HG03280 (cell line): ENCODE measurements at regions not wholly inside any gene's neighbourhood (a gene's known extent, or its start where the extent isn't known, plus 50 kb on each side); places are given as distances from the start of the nearest gene placed in this dataset.

Experiments
- ATAC-seq: cut with Tn5 transposase; IDR thresholded peaks from one replicate; pipeline ENCODE4 v1.9.1; 2021; ENCODE audit warnings: mild to moderate bottlenecking, moderate library complexity; ENCODE audit not compliant: unreplicated experiment

- no peak for ATAC-seq
Measured at GRCh38 chr12:59087691-59088090, 167.4 kb upstream of the LRIG3 start.

DNA sequence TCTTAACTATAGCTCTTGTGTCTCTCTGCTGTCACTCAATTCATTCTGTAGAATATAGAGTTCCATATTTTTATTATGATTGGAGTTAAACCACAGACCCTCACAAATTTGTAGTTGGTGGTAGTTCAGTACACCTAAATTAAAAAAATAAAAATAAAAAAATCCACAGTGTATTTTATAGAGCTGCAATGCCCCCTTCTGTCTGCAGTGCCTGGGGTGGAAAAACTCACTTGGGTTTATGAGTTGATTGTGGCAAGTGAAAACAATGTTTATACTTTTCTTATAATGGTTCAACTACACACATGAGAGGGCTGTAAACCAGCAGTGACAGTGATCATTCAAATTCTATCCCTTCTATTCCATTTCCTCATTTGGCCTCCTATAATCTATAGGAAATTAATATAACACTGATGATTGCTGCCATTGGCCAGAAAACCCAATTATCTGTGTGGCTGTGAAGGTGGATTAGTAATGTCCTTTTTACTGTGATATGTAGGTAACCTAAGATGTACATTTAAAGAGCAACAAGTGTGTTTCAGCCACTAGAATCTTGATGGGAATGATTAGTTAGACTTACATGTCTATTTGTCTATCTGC lies 166.9 kb upstream of the LRIG3 start:
- no peak for ATAC-seq

GRCh38 chr12:59086126-59086525 lies 165.8 kb upstream of the LRIG3 start:
- ATAC-seq, result no peak

GRCh38 chr12:59085690-59086089 lies 165.4 kb upstream of the LRIG3 start:
- ATAC-seq, result no peak

- ATAC-seq, result no peak
Measured at GRCh38 chr12:59084511-59085375, 164.4 kb upstream of the LRIG3 start.

- ATAC-seq, result no peak
Measured at GRCh38 chr12:59082952-59083351, 162.6 kb upstream of the LRIG3 start.

DNA sequence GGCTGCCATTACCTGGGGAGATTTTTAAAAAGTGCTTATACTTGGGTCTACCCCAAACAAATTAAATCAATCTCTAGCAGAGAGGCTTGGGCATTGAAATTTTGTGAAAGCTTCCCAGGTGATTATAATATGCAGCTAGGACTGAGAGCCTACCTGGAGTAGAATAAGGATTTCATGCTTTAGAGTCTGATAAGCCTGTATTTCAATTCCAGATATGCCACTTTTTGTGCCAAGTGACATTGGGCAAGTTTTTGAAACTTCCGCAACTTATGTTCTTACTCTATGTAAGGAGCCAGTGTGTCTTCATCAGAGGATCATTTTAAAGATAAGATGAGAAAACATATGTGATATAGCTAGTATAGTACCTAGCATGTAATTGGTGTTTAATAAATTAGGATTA lies 159.8 kb upstream of the LRIG3 start:
- ATAC-seq, result no peak

- no peak for ATAC-seq
Measured at GRCh38 chr12:59079472-59079871, 159.2 kb upstream of the LRIG3 start.

DNA sequence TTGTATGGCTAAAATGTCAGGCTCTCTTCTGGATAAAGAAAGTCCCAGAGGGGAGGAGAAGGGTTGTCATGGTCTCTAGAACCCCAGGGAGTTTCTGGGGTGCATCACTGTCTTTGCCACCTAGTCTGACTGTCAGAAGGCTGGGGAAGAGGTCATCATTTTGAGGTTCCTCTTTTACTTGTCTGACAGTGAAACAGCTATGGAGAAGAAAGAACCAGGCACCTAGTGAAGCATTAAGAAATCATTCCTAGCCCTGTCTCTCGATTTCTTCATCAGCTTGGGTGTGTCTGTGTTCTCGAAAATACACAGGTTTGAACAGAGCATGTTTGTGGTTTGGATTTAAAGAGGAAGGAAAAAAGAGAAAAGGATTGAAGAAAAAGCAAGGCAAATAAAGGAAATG lies 158.7 kb upstream of the LRIG3 start:
- ATAC-seq, result no peak

DNA sequence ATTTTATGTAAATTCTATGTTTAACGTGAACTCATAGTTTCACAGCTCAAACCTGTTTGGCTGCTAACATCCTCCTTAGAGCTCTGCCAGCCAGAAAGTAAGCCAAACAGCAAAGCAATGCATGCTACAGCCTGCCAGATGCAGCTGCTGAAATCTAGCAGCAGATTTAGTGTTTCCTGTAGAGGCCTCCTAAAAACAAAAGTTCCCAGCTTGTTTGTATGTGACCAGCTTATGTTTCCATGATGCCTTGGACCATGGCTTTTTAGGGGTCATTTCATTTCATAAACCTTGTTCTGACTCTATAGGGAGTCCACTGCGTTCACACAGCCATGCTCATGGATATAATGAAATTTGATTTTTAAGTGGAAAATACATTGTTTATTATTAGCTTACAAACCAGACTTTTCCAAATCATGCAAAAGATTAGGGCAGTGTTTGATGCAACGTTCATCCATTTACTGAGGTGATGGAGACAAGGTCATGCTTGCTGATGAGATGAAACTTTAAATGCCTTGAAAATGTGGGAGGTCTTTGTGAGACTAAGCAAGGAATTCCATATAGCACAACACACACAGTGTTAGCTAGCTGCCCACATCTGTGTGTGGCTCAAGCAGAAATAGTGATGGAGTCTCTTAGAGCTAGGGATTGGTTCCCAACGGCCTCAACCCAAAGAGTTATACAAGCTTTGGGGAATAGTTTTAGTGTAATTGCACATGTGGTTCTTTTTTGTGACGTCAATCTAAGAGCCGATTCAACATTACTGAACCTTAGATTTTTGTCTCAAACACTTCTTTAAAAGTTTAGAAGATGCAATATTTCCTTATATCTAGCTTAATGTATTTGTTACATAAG lies 157.5 kb upstream of the LRIG3 start:
- no peak for ATAC-seq

DNA sequence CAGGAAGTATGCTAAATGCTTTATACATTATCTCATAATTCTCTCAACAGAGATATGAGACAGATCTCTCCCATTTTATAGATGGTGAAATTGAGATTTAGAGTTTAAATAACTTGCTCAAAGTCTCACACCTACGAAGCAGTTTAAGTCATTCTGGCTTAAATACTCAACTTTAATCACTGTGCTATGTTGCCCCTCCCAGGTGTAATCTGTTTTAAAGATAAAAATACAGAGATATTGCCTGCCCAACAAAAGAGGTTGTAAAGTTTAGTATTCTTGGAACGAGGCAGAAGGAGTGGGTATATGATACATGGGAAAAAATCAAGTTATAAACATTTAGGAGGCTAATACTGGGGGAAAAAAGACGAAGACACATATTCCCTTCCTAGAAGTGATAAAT lies 156.8 kb upstream of the LRIG3 start:
- no peak for ATAC-seq

DNA sequence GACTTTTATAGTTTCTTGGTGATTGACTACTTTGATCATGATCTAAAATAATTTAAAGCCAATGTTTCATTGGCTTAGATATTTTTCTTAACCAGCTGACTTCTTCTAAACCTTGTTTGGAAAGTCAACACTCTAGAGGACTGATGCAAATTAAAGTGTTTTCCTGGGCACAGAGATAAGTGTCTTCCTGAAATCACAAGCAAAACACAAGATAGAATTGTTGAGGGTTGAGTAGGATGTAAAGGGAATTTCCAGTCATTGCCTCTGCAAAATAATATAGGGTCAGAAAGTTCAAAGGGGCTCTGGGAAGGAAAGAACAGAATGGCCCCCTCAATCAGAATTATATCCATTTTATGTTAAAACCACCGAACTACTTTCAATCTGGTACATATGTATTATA lies 156.3 kb upstream of the LRIG3 start:
- ATAC-seq, result no peak

DNA sequence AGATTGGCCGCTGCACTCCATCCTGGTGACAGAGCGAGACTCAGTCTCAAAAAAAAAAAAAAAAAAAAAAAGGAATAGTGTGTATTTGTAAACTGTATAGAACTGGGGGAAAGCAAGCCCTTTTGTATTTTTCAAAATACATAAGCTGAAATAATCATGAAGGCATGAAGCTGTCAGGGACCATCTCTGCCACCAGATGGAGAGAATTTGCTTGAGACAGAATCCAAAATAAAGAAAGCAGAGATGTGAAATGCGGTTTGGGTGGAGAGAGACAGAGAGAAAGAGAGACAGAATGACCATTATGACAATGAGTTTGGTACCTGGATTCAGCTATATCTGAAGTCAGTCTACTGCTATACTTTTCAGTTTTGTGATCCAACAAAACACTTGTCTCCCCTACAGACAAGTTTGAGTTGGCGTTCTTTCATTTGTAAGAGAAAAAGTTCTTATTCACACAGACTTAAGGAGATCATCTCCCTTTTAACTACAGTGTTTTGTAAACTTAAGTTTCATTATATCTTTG lies 155.7 kb upstream of the LRIG3 start:
- no peak for ATAC-seq

- no peak for ATAC-seq
Measured at GRCh38 chr12:59075141-59075540, 154.8 kb upstream of the LRIG3 start.

DNA sequence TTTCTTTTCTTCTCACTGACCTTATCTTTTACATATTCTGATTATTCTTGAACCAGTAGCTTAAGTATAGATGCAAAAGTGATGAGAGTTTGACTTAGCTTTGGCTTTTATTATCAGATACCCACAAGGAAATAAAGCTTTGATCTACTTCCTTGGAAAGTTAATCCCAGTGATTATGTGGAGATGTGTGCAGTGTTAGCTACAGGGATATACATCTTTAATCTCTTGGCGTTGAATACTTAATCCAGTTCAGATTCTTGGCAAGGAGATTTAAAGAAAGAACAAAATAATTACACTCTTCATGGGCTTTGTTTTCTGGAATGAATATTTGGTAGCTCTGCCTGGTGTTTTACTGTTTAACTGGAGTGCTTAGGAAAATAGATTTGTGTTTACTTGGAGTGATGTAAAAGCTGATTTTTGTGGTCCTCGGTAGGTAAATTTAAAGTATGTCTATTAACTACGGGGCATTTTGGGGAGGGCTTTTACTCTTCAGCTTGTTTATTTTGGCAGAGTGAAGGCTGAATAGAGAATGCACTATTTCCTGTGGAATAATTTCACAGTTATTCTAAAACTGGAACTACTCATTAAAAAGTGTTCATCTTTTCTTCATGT lies 150.1 kb upstream of the LRIG3 start:
- no peak for ATAC-seq

- no peak for ATAC-seq
Measured at GRCh38 chr12:59069516-59069915, 149.2 kb upstream of the LRIG3 start.

GRCh38 chr12:59068436-59068835 lies 148.1 kb upstream of the LRIG3 start:
- ATAC-seq, result no peak

GRCh38 chr12:59067083-59067482 lies 146.8 kb upstream of the LRIG3 start:
- peak; percentile 84 for ATAC-seq

DNA sequence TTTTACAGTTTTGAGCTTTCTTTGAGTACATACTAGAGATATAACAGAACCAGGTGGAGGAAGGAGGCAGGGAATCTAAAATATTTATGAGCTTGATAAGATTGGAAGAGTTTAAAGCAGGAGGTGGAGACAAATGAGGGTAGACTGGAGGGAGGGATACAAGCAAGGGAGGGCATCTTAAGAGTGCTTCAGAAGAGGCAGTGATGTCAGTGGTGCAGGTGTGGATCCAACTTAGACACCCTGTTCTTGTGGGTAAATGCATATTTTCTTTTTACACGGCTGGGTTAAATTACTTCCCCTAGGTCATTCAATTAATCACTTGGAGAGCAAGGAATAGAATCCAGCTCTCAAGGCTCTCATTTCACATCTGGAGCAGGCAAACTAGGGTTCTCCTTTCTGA lies 146.1 kb upstream of the LRIG3 start:
- ATAC-seq, result no peak

DNA sequence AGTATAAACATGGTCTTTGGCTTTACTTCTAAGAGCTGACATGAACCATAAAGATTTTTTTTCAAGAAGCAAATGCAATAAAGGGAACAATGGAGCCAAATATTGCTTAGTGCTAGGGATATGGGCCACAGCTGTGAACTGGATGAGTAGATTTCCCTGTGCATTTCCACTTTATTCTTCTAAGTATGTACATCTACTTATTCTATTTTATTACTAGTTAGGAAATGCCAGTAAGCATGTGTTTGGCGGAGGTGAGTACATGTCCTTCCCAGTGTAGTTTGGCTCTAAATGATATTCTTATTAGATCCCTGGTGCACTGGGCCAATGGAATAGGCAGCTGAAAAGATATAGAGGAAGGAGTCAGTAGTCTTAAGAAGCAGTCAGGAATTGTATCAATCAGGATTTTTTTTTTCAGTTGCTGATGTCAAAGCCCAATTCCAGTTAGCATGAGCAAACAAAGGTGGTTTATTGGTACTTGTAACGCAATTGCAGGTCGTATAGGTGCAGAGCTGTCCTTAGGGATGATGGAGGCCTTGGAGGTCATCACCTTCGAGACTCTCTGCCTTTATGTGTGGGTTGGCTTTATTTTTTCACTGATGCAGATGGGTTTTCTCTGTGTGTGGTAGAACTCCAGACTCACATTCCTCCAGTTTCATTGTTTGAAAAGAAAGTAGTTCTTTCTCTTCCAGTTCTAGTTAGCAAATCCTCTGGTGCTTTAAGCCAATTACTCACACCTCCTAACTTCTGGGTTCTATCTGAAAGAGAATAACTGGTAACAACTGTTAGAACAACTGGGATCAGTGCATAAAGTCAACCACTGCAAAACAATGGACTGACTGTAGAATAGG lies 139.0 kb upstream of the LRIG3 start:
- ATAC-seq, result no peak
